H9 (cell line): ENCODE measurements at regions not wholly inside any gene's neighbourhood (a gene's known extent, or its start where the extent isn't known, plus 50 kb on each side); places are given as distances from the start of the nearest gene placed in this dataset.

Source experiments
- DNase-seq: peaks from one replicate; pipeline ENCODE4 v3.0.0-alpha.2; 2017
- H2AFZ ChIP-seq: one replicate; pipeline ENCODE4 v1.6.1; 2013; ENCODE audit warnings: mild to moderate bottlenecking, low read length, control low read depth, moderate library complexity
- H2AK5ac ChIP-seq: 2 replicates; pipeline ENCODE4 v1.6.1; 2013; ENCODE audit warnings: low read length, control low read depth, mixed read lengths; ENCODE audit not compliant: insufficient read length
- H2BK120ac ChIP-seq: one replicate; pipeline ENCODE4 v1.6.1; 2013; ENCODE audit warnings: low read depth, mild to moderate bottlenecking, low read length, control low read depth, inconsistent platforms; ENCODE audit not compliant: poor library complexity, severe bottlenecking
- H2BK12ac ChIP-seq: 2 replicates; pipeline ENCODE4 v1.6.1; 2013; ENCODE audit warnings: low read length, control low read depth, mixed read lengths, low read depth; ENCODE audit not compliant: insufficient read length
- H2BK15ac ChIP-seq: 2 replicates; pipeline ENCODE4 v1.6.1; 2013; ENCODE audit warnings: low read depth, low read length, control low read depth
- H2BK20ac ChIP-seq: one replicate; pipeline ENCODE4 v1.6.1; 2013; ENCODE audit warnings: low read depth, mild to moderate bottlenecking, low read length, control low read depth, inconsistent platforms; ENCODE audit not compliant: poor library complexity, severe bottlenecking
- H2BK5ac ChIP-seq: 2 replicates; pipeline ENCODE4 v1.6.1; 2013; ENCODE audit warnings: low read length, control low read depth, mixed read lengths; ENCODE audit not compliant: insufficient read length
- H3K14ac ChIP-seq: 2 replicates; pipeline ENCODE4 v1.6.1; 2013; ENCODE audit warnings: low read length, control low read depth; ENCODE audit not compliant: insufficient read depth
- H3K18ac ChIP-seq: 2 replicates; pipeline ENCODE4 v1.6.1; 2013; ENCODE audit warnings: low read depth, mild to moderate bottlenecking, mixed read lengths, low read length, control low read depth; ENCODE audit not compliant: insufficient read length
- H3K23ac ChIP-seq: 2 replicates; pipeline ENCODE4 v1.6.1; 2013; ENCODE audit warnings: low read length, control low read depth, mixed read lengths, low read depth; ENCODE audit not compliant: insufficient read length
- H3K23me2 ChIP-seq: 2 replicates; pipeline ENCODE4 v1.6.1; 2013; ENCODE audit warnings: low read depth, mild to moderate bottlenecking, mixed read lengths, low read length, control low read depth; ENCODE audit not compliant: insufficient read length, poor library complexity, severe bottlenecking
- H3K27ac ChIP-seq: 2 replicates; pipeline ENCODE4 v1.5.1; 2013; ENCODE audit warnings: low read length, control low read depth, mixed read lengths, low read depth; ENCODE audit not compliant: insufficient read length
- H3K27me3 ChIP-seq: 2 replicates; pipeline ENCODE4 v1.6.1; 2013; ENCODE audit warnings: low read length, control low read depth, inconsistent platforms; ENCODE audit not compliant: insufficient read depth
- H3K4ac ChIP-seq: 2 replicates; pipeline ENCODE4 v1.6.1; 2013; ENCODE audit warnings: low read depth, mild to moderate bottlenecking, control low read depth, inconsistent platforms, low read length, moderate library complexity
- H3K4me1 ChIP-seq: 2 replicates; pipeline ENCODE4 v1.6.1; 2013; ENCODE audit warnings: low read length, control low read depth, inconsistent platforms; ENCODE audit not compliant: insufficient read depth
- H3K4me2 ChIP-seq: 2 replicates; pipeline ENCODE4 v1.6.1; 2013; ENCODE audit warnings: low read length, control low read depth, mixed read lengths; ENCODE audit not compliant: insufficient read length, insufficient read depth
- H3K56ac ChIP-seq: 2 replicates; pipeline ENCODE4 v1.6.1; 2013; ENCODE audit warnings: low read depth, mild to moderate bottlenecking, mixed read lengths, low read length, control low read depth; ENCODE audit not compliant: insufficient read length
- H3K79me1 ChIP-seq: 2 replicates; pipeline ENCODE4 v1.6.1; 2013; ENCODE audit warnings: low read depth, mild to moderate bottlenecking, moderate library complexity, low read length, control low read depth, inconsistent platforms; ENCODE audit not compliant: insufficient read depth, poor library complexity, severe bottlenecking
- H3K79me2 ChIP-seq: 2 replicates; pipeline ENCODE4 v1.6.1; 2013; ENCODE audit warnings: low read length, control low read depth, inconsistent platforms; ENCODE audit not compliant: insufficient read depth
- H3K9ac ChIP-seq: 2 replicates; pipeline ENCODE4 v1.6.1; 2013; ENCODE audit warnings: low read length, control low read depth, mixed read lengths; ENCODE audit not compliant: insufficient read length; ENCODE audit errors: extremely low read depth
- H3K9me3 ChIP-seq: one replicate; pipeline ENCODE4 v1.6.1; 2013; ENCODE audit warnings: low read depth, low read length, inconsistent platforms; ENCODE audit not compliant: control insufficient read depth
- H3T11ph ChIP-seq: one replicate; pipeline ENCODE4 v1.6.1; 2013; ENCODE audit warnings: mild to moderate bottlenecking, low read length, control low read depth, inconsistent platforms
- H4K20me1 ChIP-seq: one replicate; pipeline ENCODE4 v1.6.1; 2013; ENCODE audit not compliant: control insufficient read depth, insufficient read length, insufficient read depth
- H4K5ac ChIP-seq: 2 replicates; pipeline ENCODE4 v1.6.1; 2013; ENCODE audit warnings: low read depth, mild to moderate bottlenecking, mixed read lengths, low read length, control low read depth; ENCODE audit not compliant: insufficient read length
- H4K8ac ChIP-seq: replicated peaks from 2 replicates; pipeline ENCODE4 v1.6.1; 2013; ENCODE audit warnings: low read length, control low read depth, mixed read lengths, low read depth; ENCODE audit not compliant: insufficient read length
- H4K91ac ChIP-seq: 2 replicates; pipeline ENCODE4 v1.6.1; 2013; ENCODE audit warnings: low read depth, mild to moderate bottlenecking, moderate library complexity, mixed read lengths, low read length, control low read depth; ENCODE audit not compliant: insufficient read length
- H3K27ac Mint-ChIP-seq, 3 experiments: 2 replicates in 2 of 3; 3 replicates in 1 of 3; pipeline ENCODE4 v1.8.0; 2020 to 2021; ENCODE audit warnings: mixed read lengths in 3 of 3, mild to moderate bottlenecking in 1 of 3, moderate library complexity in 1 of 3
- H3K27me3 Mint-ChIP-seq: 2 replicates; pipeline ENCODE4 v1.8.0; 2021; ENCODE audit warnings: low read depth, mild to moderate bottlenecking, moderate library complexity, mixed read lengths
- H3K36me3 Mint-ChIP-seq, 3 experiments: 2 replicates in 2 of 3; 3 replicates in 1 of 3; pipeline ENCODE4 v1.8.0; 2020 to 2021; ENCODE audit warnings: low read depth in 3 of 3, mixed read lengths in 3 of 3; ENCODE audit not compliant: insufficient read depth in 1 of 3
- H3K4me1 Mint-ChIP-seq, 2 experiments: 2 replicates each; pipeline ENCODE4 v1.8.0; 2020; ENCODE audit warnings: mixed read lengths in 2 of 2
- H3K4me3 Mint-ChIP-seq, 2 experiments: 2 replicates in 1 of 2; 3 replicates in 1 of 2; pipeline ENCODE4 v1.8.0; 2020 to 2021; ENCODE audit warnings: mild to moderate bottlenecking in 2 of 2, mixed read lengths in 2 of 2, moderate library complexity in 1 of 2
- H3K9me3 Mint-ChIP-seq, 2 experiments: 2 replicates in 1 of 2; 3 replicates in 1 of 2; pipeline ENCODE4 v1.8.0; 2020; ENCODE audit warnings: mild to moderate bottlenecking in 2 of 2, mixed read lengths in 2 of 2, moderate library complexity in 1 of 2
- CTCF ChIP-seq: fragments of 200-600 bp; sonication (generic); conservative IDR thresholded peaks from 3 replicates; pipeline ENCODE4 v1.8.0; 2021; ENCODE audit warnings: antibody characterized with exemption, mild to moderate bottlenecking
- WGBS: extraction: QIAGEN DNeasy Blood & Tissue Kit; methylation state at CpG from one replicate; pipeline ENCODE4 v1.1.7; 2013; ENCODE audit warnings: missing lambda C conversion rate, low lambda C conversion rate, mixed read lengths; ENCODE audit not compliant: insufficient read length; ENCODE audit errors: extremely low coverage; 5-methylcytosine and 5-hydroxymethylcytosine counted together

GRCh38 chr13:111864566-111864965 lies 202.4 kb upstream of the SOX1 start:
- H4K5ac ChIP-seq, result no peak overlapping the region

More at GRCh38 chr13:111864566-111864965, 202.4 kb upstream of the SOX1 start:
- Histone ChIP-seq H2BK20ac (no peak overlapping the region), H3K23ac (no peak overlapping the region), H3K4ac (no peak overlapping the region), H4K20me1 (no peaks in the 10 kb centered on the region), H2BK12ac (no peak overlapping the region), H3K79me1 (no peaks in the 10 kb centered on the region), H3K56ac (no peak overlapping the region), H3K27ac (no peak overlapping the region), H3K4me1 (no peaks in the 10 kb centered on the region), H2AFZ (no peak overlapping the region), H2BK15ac (no peak overlapping the region), H3T11ph (no peak overlapping the region), H3K14ac (no peak overlapping the region), H3K79me2 (no peaks in the 10 kb centered on the region), H3K23me2 (no peaks in the 10 kb centered on the region), H3K27me3 (no peaks in the 10 kb centered on the region), H3K9me3 (no peaks in the 10 kb centered on the region), H2BK120ac (no peak overlapping the region), H3K9ac (no peak overlapping the region), H3K4me2 (no peak overlapping the region), H2AK5ac (no peak overlapping the region), H3K18ac (no peak overlapping the region), H2BK5ac (no peak overlapping the region), H4K8ac (no peak overlapping the region), H4K91ac (no peak overlapping the region)
- Mint-ChIP-seq H3K9me3 (peaks cover 12 to 16% of the 10 kb centered on the region in 2 experiments; a peak in 4 of 5 replicates), H3K36me3 (peaks cover 0 to 14% (median 3%) of the 10 kb centered on the region in 3 experiments; a peak in 4 of 7 replicates), H3K27me3 (peaks cover 37% of the 10 kb centered on the region), H3K27ac (no peak overlapping the region), H3K4me3 (no peak overlapping the region), H3K4me1 (peaks cover 8 to 11% of the 10 kb centered on the region in 2 experiments)
- no CpG with 5 or more reads among the region's 12 CpGs for WGBS
- no peak for TF ChIP-seq CTCF
- DNase-seq, result no peak
